Neural progenitor cell (in vitro differentiated cells): ENCODE measurements at regions not wholly inside any gene's neighbourhood (a gene's known extent, or its start where the extent isn't known, plus 50 kb on each side); places are given as distances from the start of the nearest gene placed in this dataset.

Experiments
- EZH2 ChIP-seq: fragments of 200-600 bp; sonication (generic); IDR thresholded peaks from 2 replicates; pipeline ENCODE4 v1.6.1; 2017; ENCODE audit warnings: antibody characterized with exemption, mild to moderate bottlenecking, moderate library complexity
- TF ChIP-seq, protein P1 (sequence below): fragments of 200-600 bp; sonication (generic); IDR thresholded peaks from 2 replicates; pipeline ENCODE4 v1.5.1; 2017; ENCODE audit warnings: antibody characterized with exemption, mild to moderate bottlenecking

- TF ChIP-seq, protein P1, sequence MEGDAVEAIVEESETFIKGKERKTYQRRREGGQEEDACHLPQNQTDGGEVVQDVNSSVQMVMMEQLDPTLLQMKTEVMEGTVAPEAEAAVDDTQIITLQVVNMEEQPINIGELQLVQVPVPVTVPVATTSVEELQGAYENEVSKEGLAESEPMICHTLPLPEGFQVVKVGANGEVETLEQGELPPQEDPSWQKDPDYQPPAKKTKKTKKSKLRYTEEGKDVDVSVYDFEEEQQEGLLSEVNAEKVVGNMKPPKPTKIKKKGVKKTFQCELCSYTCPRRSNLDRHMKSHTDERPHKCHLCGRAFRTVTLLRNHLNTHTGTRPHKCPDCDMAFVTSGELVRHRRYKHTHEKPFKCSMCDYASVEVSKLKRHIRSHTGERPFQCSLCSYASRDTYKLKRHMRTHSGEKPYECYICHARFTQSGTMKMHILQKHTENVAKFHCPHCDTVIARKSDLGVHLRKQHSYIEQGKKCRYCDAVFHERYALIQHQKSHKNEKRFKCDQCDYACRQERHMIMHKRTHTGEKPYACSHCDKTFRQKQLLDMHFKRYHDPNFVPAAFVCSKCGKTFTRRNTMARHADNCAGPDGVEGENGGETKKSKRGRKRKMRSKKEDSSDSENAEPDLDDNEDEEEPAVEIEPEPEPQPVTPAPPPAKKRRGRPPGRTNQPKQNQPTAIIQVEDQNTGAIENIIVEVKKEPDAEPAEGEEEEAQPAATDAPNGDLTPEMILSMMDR: no peak
- TF ChIP-seq EZH2: no peak
These were observed 1172.4 kb downstream of the BRINP3 start for GRCh38 chr1:189305279-189305678.
